H4 (cell line): ENCODE measurements at regions not wholly inside any gene's neighbourhood (a gene's known extent, or its start where the extent isn't known, plus 50 kb on each side); places are given as distances from the start of the nearest gene placed in this dataset.
"Not testable (repeated sequence)": the region's sequence is repeated elsewhere in the genome, so short reads cannot be mapped to it uniquely, and the experiment has no call there.

Experiments
- DNase-seq: peaks from one replicate; pipeline ENCODE4 v3.0.0-alpha.2; 2015; ENCODE audit warnings: low spot score

DNA sequence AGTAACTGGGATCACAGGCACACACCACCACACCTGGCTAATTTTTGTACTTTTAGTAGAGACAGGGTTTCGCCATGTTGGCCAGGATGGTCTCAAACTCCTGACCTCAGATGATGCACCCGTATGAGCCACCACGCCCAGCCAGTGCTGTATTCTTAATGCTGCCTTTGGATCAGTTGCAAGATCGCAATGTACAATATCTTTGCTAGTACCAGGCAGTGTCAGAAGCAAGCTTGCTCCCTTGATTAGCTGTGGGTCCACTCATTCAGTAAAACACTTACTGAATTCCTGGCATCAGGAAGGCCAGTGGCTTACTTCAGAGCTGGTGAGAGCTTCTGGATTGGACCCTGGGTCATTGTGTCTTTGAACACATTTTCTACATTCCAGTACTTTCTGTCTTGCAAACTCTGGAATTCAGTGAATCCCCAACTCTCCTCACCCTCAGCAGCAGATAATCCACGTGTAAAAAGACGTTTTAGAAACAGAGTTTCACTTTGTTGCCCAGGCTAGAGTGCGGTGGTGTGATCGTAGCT is 1183.7 kb downstream of the AACS start:
- no peak for DNase-seq

DNA sequence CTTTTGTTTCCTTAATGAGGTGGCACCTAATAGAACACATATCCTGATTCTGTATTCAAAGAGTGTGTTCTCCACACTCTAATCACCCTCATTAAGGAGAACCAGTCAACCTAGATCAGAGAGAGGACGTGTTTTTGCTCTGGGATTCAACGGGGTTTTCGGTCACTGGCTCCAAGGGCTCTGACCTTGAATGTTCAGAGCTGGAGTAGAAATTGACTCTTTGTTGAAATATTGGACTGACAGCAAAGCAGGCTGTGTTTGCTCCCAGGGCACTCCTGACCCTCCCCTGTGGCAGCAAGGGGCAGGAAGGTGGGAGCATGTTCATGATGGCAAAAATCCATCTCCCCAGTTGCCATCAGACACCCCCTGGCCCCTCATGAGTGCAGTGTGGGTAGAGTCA is 1193.0 kb downstream of the AACS start:
- DNase-seq, result no peak

- no peak for DNase-seq
These were observed 1197.6 kb downstream of the AACS start for GRCh38 chr12:126262829-126263228.

GRCh38 chr12:126268222-126268621 is 1203.0 kb downstream of the AACS start:
- no peak for DNase-seq

DNA sequence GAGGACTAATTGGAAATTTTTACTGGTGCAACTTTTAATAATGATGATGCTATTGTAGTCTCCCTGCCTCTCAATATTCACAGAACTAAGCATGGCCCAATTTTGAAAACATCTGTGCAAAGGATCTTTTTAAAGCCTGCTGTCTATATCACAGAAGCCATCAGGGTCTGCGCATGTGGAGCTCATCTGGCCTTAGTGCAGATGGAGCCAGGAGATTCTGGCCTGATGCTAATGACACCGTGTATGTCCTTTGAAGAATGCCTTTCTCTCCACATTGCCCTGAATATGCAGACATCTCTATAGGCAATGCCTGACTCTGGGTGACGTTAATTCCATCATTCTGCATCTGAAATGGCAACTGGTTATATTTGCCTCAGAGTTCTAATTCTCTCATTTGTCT is 1205.9 kb downstream of the AACS start:
- DNase-seq, result no peak

- DNase-seq, result no peak
These were observed 1217.5 kb downstream of the AACS start for GRCh38 chr12:126282691-126283090.

DNA sequence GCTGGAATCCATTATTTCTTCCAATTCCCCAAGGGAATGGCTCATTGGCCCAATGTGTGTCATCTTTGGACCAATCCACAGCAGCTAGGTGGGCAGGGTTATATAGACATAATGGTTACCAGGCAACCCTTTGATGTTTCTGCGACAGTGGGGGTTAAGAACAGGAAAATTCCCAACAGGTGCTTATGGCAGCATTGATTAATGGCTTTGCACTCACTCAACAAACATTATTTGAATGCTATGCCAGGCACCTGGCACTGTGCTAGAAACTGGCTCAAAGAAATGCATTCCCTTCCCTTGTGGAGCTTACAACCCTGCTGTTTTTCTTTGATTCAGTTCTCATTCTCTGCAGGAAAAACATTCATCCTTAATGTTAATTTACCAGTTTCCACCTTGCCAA is 1221.0 kb downstream of the AACS start:
- DNase-seq, result no peak

GRCh38 chr12:126290456-126290855 is 1225.2 kb downstream of the AACS start:
- no peak for DNase-seq

GRCh38 chr12:126291987-126292386 is 1226.8 kb downstream of the AACS start:
- DNase-seq, result not testable (repeated sequence)

GRCh38 chr12:126295652-126296051 is 1230.4 kb downstream of the AACS start:
- no peak for DNase-seq

DNA sequence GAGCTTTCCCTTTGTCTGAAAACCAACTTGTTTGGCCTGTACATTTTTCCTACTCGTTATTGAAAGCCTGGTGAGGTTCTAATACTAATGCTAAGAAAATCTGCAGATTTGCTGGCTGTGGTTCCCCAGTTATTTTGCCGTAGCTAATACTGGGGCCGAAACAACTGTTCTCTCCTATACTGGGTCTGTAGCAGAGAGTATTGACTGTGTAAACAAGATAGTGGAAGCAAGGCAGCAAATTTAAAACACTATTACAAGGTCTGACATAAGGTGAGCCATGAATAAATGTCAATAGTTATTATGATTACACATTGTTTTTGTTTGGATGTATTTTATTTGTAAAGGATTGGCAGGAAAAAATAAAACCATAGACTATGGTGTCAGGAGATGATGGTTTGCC is 1244.0 kb downstream of the AACS start:
- no peak for DNase-seq

DNA sequence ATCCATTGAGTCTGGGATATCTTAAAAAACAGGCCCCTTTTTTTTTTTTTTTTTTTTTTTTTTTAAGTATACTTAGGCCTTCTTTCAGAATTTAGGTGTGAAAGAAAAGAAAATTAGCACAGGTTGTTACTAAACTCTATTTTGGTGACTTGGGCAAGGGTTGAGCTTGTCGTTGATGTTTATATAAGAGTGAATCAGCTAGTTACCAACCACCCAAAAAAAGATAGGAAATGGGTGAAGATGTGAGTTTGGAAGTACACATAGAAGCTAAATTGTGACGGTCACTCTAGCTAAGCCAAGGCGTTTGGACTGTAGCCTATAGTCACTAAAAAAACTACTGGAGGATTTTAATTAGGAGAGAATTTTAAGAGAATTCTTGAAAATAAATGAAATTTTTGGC is 1247.2 kb downstream of the AACS start:
- no peak for DNase-seq

GRCh38 chr12:126316411-126316810 is 1251.2 kb downstream of the AACS start:
- DNase-seq, result no peak

DNA sequence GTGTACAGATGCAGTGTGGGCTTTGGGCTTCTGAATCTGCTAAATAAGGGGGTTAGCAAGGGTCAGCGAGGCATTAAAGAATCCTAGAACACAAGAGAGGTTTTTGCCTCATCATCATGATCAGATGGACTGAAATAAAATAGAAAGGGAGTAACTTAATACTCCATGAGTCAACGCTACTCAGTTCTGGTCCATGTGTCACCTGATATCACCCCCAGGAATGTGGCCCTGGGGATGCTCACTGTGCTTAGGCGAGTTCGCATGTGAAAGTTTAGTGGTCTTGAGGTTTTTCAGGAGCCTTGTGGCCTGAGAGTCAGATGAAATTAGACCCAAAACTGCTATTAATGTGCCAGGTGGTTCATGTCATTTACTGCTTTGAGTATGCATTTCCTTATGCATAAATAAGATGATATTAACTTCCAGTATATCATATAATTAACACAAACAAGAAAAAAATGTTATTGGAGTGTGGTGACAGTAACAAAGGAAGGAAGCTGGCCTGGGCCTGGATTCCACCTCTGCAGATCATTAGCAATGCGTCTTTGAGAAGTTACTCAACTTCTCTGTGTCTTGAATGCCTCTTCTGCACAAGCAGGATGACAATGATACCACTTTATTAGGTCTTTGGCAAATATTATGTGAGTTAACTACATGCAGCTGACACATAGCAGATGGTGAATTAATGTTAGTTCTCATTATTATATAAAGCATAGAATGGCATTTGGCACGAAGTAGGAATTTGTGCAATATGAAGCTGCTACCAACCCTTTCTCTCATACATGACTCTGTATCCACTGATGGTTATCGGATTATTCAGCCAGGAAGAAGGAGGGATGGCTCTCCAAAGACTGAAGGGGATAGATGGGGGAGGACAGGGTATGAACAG is 1272.6 kb downstream of the AACS start:
- peak; percentile 100 for DNase-seq

GRCh38 chr12:126342866-126343265 is 1277.6 kb downstream of the AACS start:
- DNase-seq, result peak; percentile 94

GRCh38 chr12:126343321-126343720 is 1278.1 kb downstream of the AACS start:
- DNase-seq, result peak; percentile 90

DNA sequence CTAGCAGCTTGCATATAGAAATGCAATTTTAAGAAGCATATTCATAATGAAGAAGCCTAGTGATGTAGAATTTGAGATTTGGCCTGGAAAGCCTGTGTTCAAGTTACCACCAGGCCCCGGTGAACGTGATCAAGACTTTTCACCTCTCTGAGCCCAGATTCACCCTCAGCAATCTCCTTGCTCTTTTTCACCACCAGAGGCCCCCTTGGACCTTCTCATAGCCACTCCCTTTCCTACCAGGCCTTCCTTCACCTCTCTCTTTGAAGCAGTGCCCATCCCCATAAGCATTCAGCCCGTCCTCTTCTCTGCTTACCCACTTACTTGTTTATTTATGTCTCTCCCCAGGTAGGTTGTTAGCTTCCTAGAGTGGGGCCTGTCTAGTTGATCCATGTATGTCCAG is 1280.9 kb downstream of the AACS start:
- no peak for DNase-seq

- DNase-seq, result no peak
These were observed 1282.2 kb downstream of the AACS start for GRCh38 chr12:126347421-126347820.

GRCh38 chr12:126349383-126349782 is 1284.1 kb downstream of the AACS start:
- no peak for DNase-seq

DNA sequence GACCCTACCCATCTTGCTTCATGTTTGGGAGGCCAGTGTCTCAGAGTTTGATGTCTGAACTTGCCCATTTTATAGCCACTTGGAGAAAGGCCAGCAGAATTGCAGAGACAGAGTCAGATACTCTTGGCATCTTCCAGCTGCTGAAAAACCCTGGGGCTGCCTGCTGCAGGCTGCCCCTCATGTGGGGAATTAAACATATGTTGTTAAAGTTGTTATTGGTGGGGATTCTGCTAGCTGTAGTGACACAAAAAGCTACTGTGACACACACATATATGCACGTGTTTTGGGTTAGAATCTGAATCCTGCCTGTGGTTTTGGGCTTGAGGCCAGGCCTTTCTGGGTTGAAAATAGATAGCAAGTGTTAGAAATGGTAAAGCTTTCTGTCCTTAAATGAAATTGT is 1288.4 kb downstream of the AACS start:
- DNase-seq, result peak; percentile 28

DNA sequence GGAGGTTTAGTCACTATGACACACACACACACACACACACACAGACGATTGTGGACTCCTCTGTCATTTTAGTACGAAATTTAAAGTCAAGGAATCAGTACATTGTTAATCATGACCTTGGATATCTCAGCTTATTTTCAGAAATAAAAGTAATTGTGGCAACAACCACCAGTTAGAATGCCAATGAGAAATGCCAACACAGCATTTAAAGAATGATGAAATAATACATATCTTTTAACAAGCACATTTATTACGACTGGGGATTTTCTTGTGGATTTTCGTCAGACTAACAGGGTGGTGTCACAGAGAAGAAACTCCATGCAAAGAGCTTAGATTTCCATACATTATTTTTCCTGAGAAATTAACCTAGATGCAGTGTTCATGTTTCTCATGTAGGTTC is 1289.4 kb downstream of the AACS start:
- no peak for DNase-seq

GRCh38 chr12:126355346-126355745 is 1290.1 kb downstream of the AACS start:
- peak; percentile 24 for DNase-seq

DNA sequence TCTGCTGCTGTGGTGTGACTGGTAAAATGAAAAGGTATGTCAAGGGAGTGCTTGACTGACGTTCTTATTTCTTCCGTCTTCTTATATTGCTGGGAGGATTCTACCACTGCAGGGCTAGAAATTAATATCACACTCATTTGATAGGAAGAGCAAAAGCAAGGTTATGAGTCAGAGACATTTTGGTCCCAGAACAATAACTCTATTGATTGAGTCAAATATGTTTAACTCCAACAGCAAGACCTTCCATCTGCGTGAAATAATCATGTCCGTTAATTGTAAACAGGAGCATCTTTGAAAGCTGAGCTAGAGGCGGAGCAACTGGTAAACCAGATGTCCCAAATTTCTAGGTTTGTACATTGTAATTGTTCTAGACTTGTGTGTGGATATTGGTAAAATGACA is 1293.6 kb downstream of the AACS start:
- DNase-seq, result no peak

- no peak for DNase-seq
These were observed 1294.0 kb downstream of the AACS start for GRCh38 chr12:126359216-126359615.
